HG02938 (cell line): ENCODE measurements at regions not wholly inside any gene's neighbourhood (a gene's known extent, or its start where the extent isn't known, plus 50 kb on each side); places are given as distances from the start of the nearest gene placed in this dataset.
"Not testable (repeated sequence)": the region's sequence is repeated elsewhere in the genome, so short reads cannot be mapped to it uniquely, and the experiment has no call there.

Experiments used
- ATAC-seq: cut with Tn5 transposase; IDR thresholded peaks from one replicate; pipeline ENCODE4 v1.9.1; 2021; ENCODE audit warnings: mild to moderate bottlenecking, moderate library complexity; ENCODE audit not compliant: unreplicated experiment

- no peak for ATAC-seq
Measured at GRCh38 chr12:89072294-89073026, 279.8 kb downstream of the DUSP6 start.

GRCh38 chr12:89070603-89071002, 281.7 kb downstream of the DUSP6 start:
- ATAC-seq: no peak

DNA sequence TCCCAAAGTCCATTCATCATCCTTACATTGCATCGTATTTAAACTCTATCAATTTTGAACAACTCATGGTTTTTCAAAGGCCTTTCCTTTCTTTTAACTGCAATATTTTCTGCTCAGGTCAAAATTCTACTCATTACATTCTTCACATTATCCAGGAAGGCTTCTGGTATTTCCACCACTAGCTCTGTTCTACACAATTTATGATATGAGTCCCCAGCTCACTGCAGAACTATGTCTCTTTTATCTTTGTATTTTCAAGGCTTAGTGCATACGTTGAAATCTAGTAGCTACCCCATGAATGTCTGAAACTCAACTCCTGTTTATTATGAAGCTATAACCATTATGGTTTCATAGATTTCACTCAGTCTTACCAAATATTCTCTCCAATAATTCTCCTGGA, 282.9 kb downstream of the DUSP6 start:
- ATAC-seq: no peak

GRCh38 chr12:89067421-89068187, 284.7 kb downstream of the DUSP6 start:
- no peak for ATAC-seq

- no peak for ATAC-seq
Measured at GRCh38 chr12:89064780-89065179, 287.5 kb downstream of the DUSP6 start.

DNA sequence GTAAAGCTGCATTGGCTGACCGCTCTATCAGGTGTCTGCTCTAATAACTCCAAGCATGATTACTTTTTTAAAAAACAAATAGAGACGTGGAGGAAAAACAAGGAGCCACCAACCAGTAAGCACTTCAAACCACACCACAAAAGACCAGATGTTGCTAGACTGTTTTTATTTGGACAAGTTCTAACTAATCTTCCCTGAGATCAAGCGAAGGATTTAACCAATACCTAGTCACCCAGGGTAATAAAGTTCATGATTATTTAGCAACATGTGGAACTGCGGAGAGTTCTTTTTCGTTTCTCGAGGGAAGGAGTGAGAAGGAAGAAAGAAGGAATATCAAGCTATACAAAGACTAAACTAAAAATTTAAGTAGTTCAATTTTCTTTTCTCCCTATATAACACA, 288.1 kb downstream of the DUSP6 start:
- ATAC-seq: no peak

DNA sequence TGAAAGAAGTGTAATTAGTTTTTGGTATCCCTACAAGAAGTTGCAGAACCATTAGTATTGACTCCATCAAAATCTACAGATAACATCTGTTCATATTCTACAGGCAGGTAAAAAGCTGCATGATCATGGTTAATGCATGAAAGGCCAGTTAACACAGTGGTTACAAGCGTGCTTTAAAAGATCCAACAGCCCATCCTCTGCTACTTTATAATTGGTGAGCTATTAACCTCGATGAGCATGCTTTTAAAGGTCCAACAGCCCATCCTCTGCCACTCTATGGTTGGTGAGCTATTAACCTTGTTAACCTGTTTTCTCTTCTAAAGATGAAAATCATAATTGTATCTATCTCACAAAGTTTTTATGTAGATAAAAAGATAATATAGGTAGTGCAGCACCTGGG, 289.3 kb downstream of the DUSP6 start:
- no peak for ATAC-seq

GRCh38 chr12:89059721-89060541, 292.4 kb downstream of the DUSP6 start:
- no peak for ATAC-seq

GRCh38 chr12:89059056-89059455, 293.2 kb downstream of the DUSP6 start:
- ATAC-seq: no peak

DNA sequence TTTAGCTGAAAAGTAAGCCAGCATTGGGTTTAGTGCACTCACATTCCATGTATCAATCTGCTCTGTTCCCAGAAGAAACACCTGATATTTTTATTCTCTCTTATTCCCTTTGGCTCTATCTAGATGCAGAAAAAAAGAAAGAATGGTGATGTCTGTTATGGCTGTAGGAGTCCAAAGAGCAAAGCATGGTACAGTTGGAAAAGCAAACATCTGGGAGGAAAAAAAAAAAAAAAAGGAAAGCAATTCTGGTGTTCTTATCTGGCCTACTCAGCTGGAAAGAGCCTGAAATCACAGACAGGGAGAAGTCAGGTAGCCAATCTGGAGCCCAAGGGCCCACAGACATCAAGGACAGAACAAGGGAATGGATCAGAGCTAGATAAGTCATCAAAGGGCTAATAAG, 293.9 kb downstream of the DUSP6 start:
- no peak for ATAC-seq

DNA sequence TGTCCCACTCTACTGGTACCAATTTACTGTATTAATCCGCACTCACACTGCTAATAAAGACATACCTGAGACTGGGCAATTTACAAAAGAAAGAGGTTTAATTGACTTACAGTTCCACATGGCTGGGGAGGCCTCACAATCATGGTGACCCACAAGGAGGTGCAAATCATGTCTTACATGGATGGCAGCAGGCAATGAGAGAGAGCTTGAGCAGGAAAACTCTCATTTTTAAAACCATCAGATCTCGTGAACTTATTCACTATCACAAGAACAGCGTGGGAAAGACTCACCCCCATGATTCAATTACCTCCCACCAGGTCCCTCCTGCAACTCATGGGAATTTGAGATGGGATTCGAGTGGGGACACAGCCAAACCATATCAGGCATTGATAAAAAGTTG, 298.5 kb downstream of the DUSP6 start:
- ATAC-seq: not testable (repeated sequence)

DNA sequence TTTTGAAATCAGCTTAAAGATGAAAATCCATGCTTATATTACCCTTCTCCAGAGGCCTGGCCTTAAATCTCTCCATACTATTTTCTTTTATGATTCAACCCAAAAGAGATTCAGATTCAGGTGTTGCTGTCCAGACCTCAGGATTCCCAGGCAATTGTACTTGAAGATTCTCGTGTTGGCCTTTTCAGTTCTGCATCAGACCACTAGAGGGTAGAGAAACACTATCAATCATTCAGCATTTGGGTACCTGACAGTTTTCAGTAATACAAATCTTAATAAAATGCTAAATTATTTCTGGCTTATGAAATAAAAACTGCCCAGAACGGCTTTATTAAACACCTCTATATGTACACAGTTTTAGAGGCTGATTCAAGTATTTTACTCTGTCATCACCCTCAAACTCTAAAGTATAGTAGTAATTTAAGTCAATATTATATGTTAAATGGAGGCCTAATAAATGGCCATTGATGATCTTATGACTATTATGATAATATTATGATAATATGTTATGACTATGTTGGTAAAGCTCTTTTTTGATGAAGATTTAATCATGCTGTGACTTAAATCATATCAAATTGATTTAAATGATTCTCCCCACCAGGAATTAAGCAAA, 301.1 kb downstream of the DUSP6 start:
- ATAC-seq: peak; percentile 72

DNA sequence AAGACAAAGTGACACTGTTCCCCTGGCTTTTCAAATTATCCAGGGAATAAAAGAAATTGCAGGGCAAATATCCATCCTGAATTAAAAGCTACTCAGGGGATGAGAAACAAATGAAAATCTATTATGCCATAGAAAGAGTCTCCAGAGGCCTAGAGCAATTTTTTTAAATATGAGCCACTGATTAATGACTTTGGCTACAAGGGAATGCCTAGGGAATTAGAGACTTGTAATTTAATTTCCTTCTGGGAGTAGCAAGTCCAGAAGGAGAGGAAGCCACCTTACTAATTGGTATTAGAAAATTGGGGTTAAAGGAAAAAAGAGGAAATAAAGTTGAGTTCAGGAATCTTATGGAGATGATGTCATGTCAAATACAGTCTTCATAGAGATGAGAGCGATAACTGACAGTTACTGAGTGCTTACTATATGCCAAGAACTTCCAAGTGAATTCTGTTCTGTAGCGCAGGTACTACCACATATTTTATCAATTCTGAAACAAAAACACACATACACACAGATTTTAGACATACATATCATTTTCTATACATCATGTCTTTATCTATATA, 304.4 kb downstream of the DUSP6 start:
- no peak for ATAC-seq

GRCh38 chr12:89041078-89041477, 311.2 kb downstream of the DUSP6 start:
- ATAC-seq: no peak

- peak; percentile 97 for ATAC-seq
Measured at GRCh38 chr12:89040146-89040964, 311.9 kb downstream of the DUSP6 start.

GRCh38 chr12:89038831-89039512, 313.3 kb downstream of the DUSP6 start:
- peak; percentile 26 for ATAC-seq

- ATAC-seq: no peak
Measured at GRCh38 chr12:89033062-89033461, 319.2 kb downstream of the DUSP6 start.

- ATAC-seq: no peak
Measured at GRCh38 chr12:89029961-89030360, 322.3 kb downstream of the DUSP6 start.

- no peak for ATAC-seq
Measured at GRCh38 chr12:89024580-89024979, 327.7 kb downstream of the DUSP6 start.
